K562 (cell line): ENCODE measurements at regions not wholly inside any gene's neighbourhood (a gene's known extent, or its start where the extent isn't known, plus 50 kb on each side); places are given as distances from the start of the nearest gene placed in this dataset.

Experiments
- DDX20 ChIP-seq: fragments of 450-650 bp; IDR thresholded peaks from 2 replicates; pipeline ENCODE4 v1.6.1; 2016; ENCODE audit warnings: missing genetic modification characterization, low read depth, mild to moderate bottlenecking, missing compliant biosample characterization, moderate library complexity
- GTF2F1 ChIP-seq: IDR thresholded peaks from 2 replicates; pipeline ENCODE4 v1.6.1; 2011; ENCODE audit warnings: low read depth, low read length, improper control_type of control experiment
- POLR2A ChIP-seq: fragments of 450-650 bp; conservative IDR thresholded peaks from 2 replicates; pipeline ENCODE4 v1.6.1; 2016
- POLR2AphosphoS5 ChIP-seq: IDR thresholded peaks from 2 replicates; pipeline ENCODE4 v1.6.1; 2011; ENCODE audit warnings: mild to moderate bottlenecking, low read depth, low read length, moderate library complexity; ENCODE audit not compliant: control insufficient read depth, insufficient read depth
- TAF1 ChIP-seq: IDR thresholded peaks from 2 replicates; pipeline ENCODE4 v1.6.1; 2011; ENCODE audit warnings: mild to moderate bottlenecking, low read length, moderate library complexity; ENCODE audit not compliant: insufficient read depth, control insufficient read depth, severe bottlenecking; ENCODE audit errors: extremely low read depth
- ZKSCAN8 ChIP-seq: fragments of 200-800 bp; sonication (Bioruptor generic); IDR thresholded peaks from 2 replicates; pipeline ENCODE4 v1.6.1; 2016; ENCODE audit warnings: missing genetic modification characterization, missing compliant biosample characterization
- TF ChIP-seq, protein P1 (sequence below): fragments of 450-650 bp; conservative IDR thresholded peaks from 2 replicates; pipeline ENCODE4 v1.6.1; 2016; ENCODE audit warnings: missing genetic modification characterization, low read depth, mild to moderate bottlenecking, control low read depth, missing compliant biosample characterization

DNA sequence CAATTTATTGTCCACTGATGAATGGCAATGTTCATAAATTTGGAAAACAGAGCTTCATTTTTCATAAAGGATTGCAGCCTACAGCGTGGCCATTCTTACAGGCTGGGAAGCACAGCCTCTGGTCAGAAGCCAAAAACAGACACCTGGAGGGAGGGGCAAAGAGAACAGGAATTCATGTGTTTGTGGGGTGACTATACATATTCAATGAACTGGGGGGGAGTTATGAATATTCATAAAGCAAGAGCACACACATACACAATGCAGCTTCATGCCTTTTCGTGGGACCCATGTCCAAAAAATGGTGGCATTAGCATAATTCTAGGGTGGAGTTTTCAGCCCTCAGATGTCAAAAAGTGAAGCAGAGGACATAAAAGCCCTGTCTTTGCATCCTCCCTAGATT lies 173.3 kb downstream of the VEGFC start:
- no peak for TF ChIP-seq DDX20
- no peak for TF ChIP-seq GTF2F1
- TF ChIP-seq TAF1, result no peak
- no peak for TF ChIP-seq POLR2A
- no peak for TF ChIP-seq POLR2AphosphoS5
- TF ChIP-seq, protein P1, sequence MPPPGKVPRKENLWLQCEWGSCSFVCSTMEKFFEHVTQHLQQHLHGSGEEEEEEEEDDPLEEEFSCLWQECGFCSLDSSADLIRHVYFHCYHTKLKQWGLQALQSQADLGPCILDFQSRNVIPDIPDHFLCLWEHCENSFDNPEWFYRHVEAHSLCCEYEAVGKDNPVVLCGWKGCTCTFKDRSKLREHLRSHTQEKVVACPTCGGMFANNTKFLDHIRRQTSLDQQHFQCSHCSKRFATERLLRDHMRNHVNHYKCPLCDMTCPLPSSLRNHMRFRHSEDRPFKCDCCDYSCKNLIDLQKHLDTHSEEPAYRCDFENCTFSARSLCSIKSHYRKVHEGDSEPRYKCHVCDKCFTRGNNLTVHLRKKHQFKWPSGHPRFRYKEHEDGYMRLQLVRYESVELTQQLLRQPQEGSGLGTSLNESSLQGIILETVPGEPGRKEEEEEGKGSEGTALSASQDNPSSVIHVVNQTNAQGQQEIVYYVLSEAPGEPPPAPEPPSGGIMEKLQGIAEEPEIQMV (tag), result no peak
- TF ChIP-seq ZKSCAN8, result no peak
